ENCODE measurements at regions not wholly inside any gene's neighbourhood (a gene's known extent, or its start where the extent isn't known, plus 50 kb on each side); places are given as distances from the start of the nearest gene placed in this dataset.

GRCh38 chr18:4869155-4869554 lies 327.9 kb downstream of the AKAIN1 start:
- H3K4me1 ChIP-seq (ENCODE audit: insufficient read depth), result no peaks in the 10 kb centered on the region
- 68 to 82% (median 76%) methylated on average over 3 of the region's 3 CpGs for WGBS, 3 donors
- no peak for DNase-seq
- H3K9me3 ChIP-seq, result no peaks in the 10 kb centered on the region
- TF ChIP-seq EP300 (IDR thresholded peaks at IDR 0.05), result no peak
- no peak for TF ChIP-seq CTCF (IDR thresholded peaks at IDR 0.05)
- TF ChIP-seq POLR2A (IDR thresholded peaks at IDR 0.05), result no peak
- no peaks in the 10 kb centered on the region for H3K36me3 ChIP-seq
- no peak overlapping the region for H3K4me3 ChIP-seq
- intact Hi-C loops (cut with DNase I), result no loop called here
- H3K27me3 ChIP-seq, result no peaks in the 10 kb centered on the region
- H3K27ac ChIP-seq, result no peak overlapping the region

- H3K4me3 ChIP-seq, result no peak overlapping the region
- intact Hi-C loops (cut with DNase I), result no loop called here
- H3K9me3 ChIP-seq, result no peaks in the 10 kb centered on the region
- TF ChIP-seq EP300 (IDR thresholded peaks at IDR 0.05), result no peak
- TF ChIP-seq CTCF (IDR thresholded peaks at IDR 0.05), result no peak
- TF ChIP-seq POLR2A (IDR thresholded peaks at IDR 0.05), result no peak
- H3K27ac ChIP-seq, result no peak overlapping the region
- no peaks in the 10 kb centered on the region for H3K27me3 ChIP-seq
- 66 to 69% (median 67%) methylated on average over 3 of the region's 3 CpGs for WGBS, 3 donors
- no peak for DNase-seq
- no peaks in the 10 kb centered on the region for H3K36me3 ChIP-seq
- no peaks in the 10 kb centered on the region for H3K4me1 ChIP-seq (ENCODE audit: insufficient read depth)
These were observed 338.5 kb downstream of the AKAIN1 start for GRCh38 chr18:4858379-4859127.

- 49 to 66% (median 58%) methylated on average over 1 of the region's 1 CpG for WGBS, 3 donors
- H3K4me1 ChIP-seq (ENCODE audit: insufficient read depth), result no peaks in the 10 kb centered on the region
- H3K27ac ChIP-seq, result no peak overlapping the region
- intact Hi-C loops (cut with DNase I), result no loop called here
- no peaks in the 10 kb centered on the region for H3K9me3 ChIP-seq
- TF ChIP-seq CTCF (IDR thresholded peaks at IDR 0.05) (no peak), POLR2A (IDR thresholded peaks at IDR 0.05) (no peak), EP300 (IDR thresholded peaks at IDR 0.05) (no peak)
- no peaks in the 10 kb centered on the region for H3K36me3 ChIP-seq
- no peak for DNase-seq
- no peak overlapping the region for H3K4me3 ChIP-seq
- H3K27me3 ChIP-seq, result no peaks in the 10 kb centered on the region
These were observed 342.4 kb downstream of the AKAIN1 start for GRCh38 chr18:4854671-4855070.

- TF ChIP-seq CTCF (IDR thresholded peaks at IDR 0.05) (no peak), EP300 (IDR thresholded peaks at IDR 0.05) (no peak), POLR2A (IDR thresholded peaks at IDR 0.05) (no peak)
- intact Hi-C loops (cut with DNase I), result no loop called here
- H3K27ac ChIP-seq, result no peak overlapping the region
- no peak for DNase-seq
- no peaks in the 10 kb centered on the region for H3K36me3 ChIP-seq
- H3K4me1 ChIP-seq (ENCODE audit: insufficient read depth), result no peaks in the 10 kb centered on the region
- no peaks in the 10 kb centered on the region for H3K9me3 ChIP-seq
- no peak overlapping the region for H3K4me3 ChIP-seq
- 93 to 97% (median 95%) methylated on average over 1 of the region's 1 CpG for WGBS, 3 donors
- H3K27me3 ChIP-seq, result no peaks in the 10 kb centered on the region
These were observed 345.6 kb downstream of the AKAIN1 start for GRCh38 chr18:4851301-4851976.
